GM12878 (cell line): ENCODE measurements at regions not wholly inside any gene's neighbourhood (a gene's known extent, or its start where the extent isn't known, plus 50 kb on each side); places are given as distances from the start of the nearest gene placed in this dataset.

ENCODE experiments used
- ASH2L ChIP-seq: fragments of 300-600, 200-600 bp; sonication (generic); IDR thresholded peaks from 2 replicates; pipeline ENCODE4 v1.6.1; 2017; ENCODE audit warnings: low read depth, mild to moderate bottlenecking, borderline replicate concordance
- CEBPB ChIP-seq, 2 experiments: fragments of 150-350 bp in 1 of 2; IDR thresholded peaks; 2 replicates each; pipeline ENCODE4 v1.6.1; 2012 to 2014; ENCODE audit warnings: low read depth in 2 of 2, low read length in 2 of 2, borderline replicate concordance in 1 of 2, inconsistent platforms in 1 of 2
- CHD1 ChIP-seq: IDR thresholded peaks from 2 replicates; pipeline ENCODE4 v1.6.1; 2012; ENCODE audit warnings: low read depth, low read length, improper control_type of control experiment
- FOXK2 ChIP-seq: fragments of 450-650 bp; IDR thresholded peaks from 2 replicates; pipeline ENCODE4 v1.6.1; 2017; ENCODE audit warnings: mild to moderate bottlenecking, moderate library complexity
- LARP7 ChIP-seq: fragments of 450-650 bp; IDR thresholded peaks from 2 replicates; pipeline ENCODE4 v1.6.1; 2017; ENCODE audit warnings: mild to moderate bottlenecking
- NBN ChIP-seq: fragments of 450-650 bp; IDR thresholded peaks from 2 replicates; pipeline ENCODE4 v1.6.1; 2016
- NFIC ChIP-seq: IDR thresholded peaks from 2 replicates; pipeline ENCODE4 v1.6.1; 2012; ENCODE audit warnings: low read depth, mild to moderate bottlenecking, inconsistent platforms, low read length, moderate library complexity
- POLR2A ChIP-seq: IDR thresholded peaks from 2 replicates; pipeline ENCODE4 v1.6.1; 2011; ENCODE audit warnings: low read depth, mild to moderate bottlenecking, low read length
- SMC3 ChIP-seq: IDR thresholded peaks from 2 replicates; pipeline ENCODE4 v1.6.1; 2011; ENCODE audit warnings: low read length, improper control_type of control experiment, borderline replicate concordance
- ZNF274 ChIP-seq: IDR thresholded peaks from one replicate; pipeline ENCODE4 v1.8.0; 2011; ENCODE audit not compliant: insufficient read length, insufficient read depth
- TF ChIP-seq, protein P1 (sequence below), 3 experiments: IDR thresholded peaks in 2 of 3; conservative IDR thresholded peaks in 1 of 3; 2 replicates each; pipeline ENCODE4 v1.5.1; 2011; ENCODE audit warnings: low read depth in 3 of 3, low read length in 3 of 3, mild to moderate bottlenecking in 3 of 3, control low read depth in 2 of 3, moderate library complexity in 2 of 3, inconsistent platforms in 1 of 3, mixed read lengths in 1 of 3; ENCODE audit not compliant: control insufficient read depth in 2 of 3, insufficient read depth in 1 of 3; ENCODE audit errors: extremely low read depth in 1 of 3
- TF ChIP-seq, protein P2 (sequence below): IDR thresholded peaks from 2 replicates; pipeline ENCODE4 v1.6.1; 2012; ENCODE audit warnings: low read depth, low read length, improper control_type of control experiment

DNA sequence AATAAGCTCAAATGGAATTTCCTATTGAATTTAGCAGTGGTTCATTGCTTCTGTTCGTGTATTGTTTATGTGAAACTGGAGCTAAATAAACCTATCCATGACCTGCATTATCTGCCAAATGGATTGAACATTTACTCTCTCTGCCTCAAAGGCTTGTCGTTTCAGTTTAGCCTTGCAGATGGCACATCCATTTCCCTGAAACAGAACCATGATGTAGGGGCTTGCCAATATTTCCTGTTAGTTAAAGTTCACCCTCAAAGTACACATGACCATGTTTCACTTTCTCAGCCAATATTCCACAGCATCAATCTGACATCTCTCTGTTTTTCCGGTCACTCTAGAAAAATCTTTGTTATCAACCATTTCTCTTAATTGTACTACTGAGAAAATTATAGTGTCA is 545.3 kb downstream of the TAF11L14 start:
- no peak for TF ChIP-seq LARP7
- TF ChIP-seq, protein P1, sequence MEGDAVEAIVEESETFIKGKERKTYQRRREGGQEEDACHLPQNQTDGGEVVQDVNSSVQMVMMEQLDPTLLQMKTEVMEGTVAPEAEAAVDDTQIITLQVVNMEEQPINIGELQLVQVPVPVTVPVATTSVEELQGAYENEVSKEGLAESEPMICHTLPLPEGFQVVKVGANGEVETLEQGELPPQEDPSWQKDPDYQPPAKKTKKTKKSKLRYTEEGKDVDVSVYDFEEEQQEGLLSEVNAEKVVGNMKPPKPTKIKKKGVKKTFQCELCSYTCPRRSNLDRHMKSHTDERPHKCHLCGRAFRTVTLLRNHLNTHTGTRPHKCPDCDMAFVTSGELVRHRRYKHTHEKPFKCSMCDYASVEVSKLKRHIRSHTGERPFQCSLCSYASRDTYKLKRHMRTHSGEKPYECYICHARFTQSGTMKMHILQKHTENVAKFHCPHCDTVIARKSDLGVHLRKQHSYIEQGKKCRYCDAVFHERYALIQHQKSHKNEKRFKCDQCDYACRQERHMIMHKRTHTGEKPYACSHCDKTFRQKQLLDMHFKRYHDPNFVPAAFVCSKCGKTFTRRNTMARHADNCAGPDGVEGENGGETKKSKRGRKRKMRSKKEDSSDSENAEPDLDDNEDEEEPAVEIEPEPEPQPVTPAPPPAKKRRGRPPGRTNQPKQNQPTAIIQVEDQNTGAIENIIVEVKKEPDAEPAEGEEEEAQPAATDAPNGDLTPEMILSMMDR (IDR thresholded peaks at IDR 0.05 in 2 of 3, conservative IDR thresholded peaks at IDR 0.05 in 1 of 3; ENCODE audit: control insufficient read depth in 2 of 3, extremely low read depth in 1 of 3, insufficient read depth in 1 of 3, low read depth in 3 of 3, low read length in 3 of 3) = no peak
- no peak for TF ChIP-seq SMC3
- no peak for TF ChIP-seq ASH2L
- no peak for TF ChIP-seq NBN
- TF ChIP-seq CEBPB (IDR thresholded peaks at IDR 0.05; ENCODE audit: borderline replicate concordance in 1 of 2, low read depth in 2 of 2, low read length in 2 of 2) = no peak
- no peak for TF ChIP-seq POLR2A
- TF ChIP-seq ZNF274 = no peak
- TF ChIP-seq, protein P2, sequence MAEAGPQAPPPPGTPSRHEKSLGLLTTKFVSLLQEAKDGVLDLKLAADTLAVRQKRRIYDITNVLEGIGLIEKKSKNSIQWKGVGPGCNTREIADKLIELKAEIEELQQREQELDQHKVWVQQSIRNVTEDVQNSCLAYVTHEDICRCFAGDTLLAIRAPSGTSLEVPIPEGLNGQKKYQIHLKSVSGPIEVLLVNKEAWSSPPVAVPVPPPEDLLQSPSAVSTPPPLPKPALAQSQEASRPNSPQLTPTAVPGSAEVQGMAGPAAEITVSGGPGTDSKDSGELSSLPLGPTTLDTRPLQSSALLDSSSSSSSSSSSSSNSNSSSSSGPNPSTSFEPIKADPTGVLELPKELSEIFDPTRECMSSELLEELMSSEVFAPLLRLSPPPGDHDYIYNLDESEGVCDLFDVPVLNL = no peak
- TF ChIP-seq FOXK2 = no peak
- no peak for TF ChIP-seq CHD1
- TF ChIP-seq NFIC = no peak
